COLO668 (cell line): ENCODE measurements at regions not wholly inside any gene's neighbourhood (a gene's known extent, or its start where the extent isn't known, plus 50 kb on each side); places are given as distances from the start of the nearest gene placed in this dataset.
"Not testable (repeated sequence)": the region's sequence is repeated elsewhere in the genome, so short reads cannot be mapped to it uniquely, and the experiment has no call there.

Source experiments
- DNase-seq: peaks from one replicate; lab custom pipeline; 2025; ENCODE audit not compliant: unreplicated experiment; lab: John Stamatoyannopoulos, UW

DNA sequence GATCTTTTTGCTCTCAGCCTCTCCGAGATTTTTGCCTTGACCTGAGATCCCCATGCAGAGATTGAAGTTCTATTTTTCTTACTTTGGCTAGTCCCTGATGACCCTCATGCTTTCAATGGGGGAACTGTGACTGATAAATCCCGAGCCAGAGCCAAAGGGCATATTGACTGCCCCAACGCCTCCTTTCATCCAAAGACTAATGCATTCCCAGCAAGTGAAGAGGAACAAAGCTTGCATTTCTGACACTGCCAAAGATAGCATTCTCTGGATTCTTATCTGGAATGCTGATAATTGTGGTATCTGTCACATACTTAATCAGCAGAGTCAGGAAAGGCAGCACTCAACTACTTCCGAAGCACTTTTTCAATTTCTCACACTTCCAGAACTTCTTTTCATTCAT is 152.3 kb upstream of the EGLN3 start:
- DNase-seq: no peak

DNA sequence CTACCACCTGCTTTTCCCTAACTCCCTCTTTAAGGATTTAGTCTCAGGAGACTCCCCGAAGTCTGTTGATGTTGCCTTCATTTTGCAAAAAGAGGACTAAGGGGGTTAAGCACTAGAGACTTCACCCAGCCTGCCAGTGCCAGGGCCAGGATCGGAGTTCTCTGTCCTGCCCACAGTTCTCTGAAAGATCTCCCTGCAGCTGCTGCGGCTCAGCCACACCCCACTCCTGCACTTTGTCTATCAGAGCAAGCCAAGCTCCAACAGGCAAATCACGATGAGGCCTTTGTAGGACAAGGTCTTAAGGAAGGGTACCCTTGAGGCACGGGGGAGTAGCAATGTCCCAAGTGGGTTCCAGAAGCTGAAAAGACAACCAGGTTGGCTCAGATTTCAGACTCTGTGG is 148.8 kb upstream of the EGLN3 start:
- peak; percentile 46 for DNase-seq

DNA sequence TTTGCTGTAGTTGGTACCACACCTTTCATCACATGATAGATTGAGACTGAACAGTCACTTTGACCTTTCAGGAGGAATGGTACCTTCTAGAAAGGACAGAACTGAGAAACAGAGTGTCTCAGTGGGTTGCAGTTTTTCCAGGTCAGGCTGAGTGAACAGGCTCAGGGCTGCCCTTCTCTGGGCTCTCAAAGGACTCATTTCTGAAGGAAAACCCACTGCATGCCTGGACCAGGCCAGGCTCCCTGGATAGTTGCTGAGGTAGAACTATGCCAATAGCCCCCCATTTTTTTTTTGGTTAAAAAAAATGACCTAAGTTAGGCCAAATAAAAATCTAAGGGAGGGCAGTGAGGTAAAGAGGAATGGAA is 148.1 kb upstream of the EGLN3 start:
- no peak for DNase-seq

DNA sequence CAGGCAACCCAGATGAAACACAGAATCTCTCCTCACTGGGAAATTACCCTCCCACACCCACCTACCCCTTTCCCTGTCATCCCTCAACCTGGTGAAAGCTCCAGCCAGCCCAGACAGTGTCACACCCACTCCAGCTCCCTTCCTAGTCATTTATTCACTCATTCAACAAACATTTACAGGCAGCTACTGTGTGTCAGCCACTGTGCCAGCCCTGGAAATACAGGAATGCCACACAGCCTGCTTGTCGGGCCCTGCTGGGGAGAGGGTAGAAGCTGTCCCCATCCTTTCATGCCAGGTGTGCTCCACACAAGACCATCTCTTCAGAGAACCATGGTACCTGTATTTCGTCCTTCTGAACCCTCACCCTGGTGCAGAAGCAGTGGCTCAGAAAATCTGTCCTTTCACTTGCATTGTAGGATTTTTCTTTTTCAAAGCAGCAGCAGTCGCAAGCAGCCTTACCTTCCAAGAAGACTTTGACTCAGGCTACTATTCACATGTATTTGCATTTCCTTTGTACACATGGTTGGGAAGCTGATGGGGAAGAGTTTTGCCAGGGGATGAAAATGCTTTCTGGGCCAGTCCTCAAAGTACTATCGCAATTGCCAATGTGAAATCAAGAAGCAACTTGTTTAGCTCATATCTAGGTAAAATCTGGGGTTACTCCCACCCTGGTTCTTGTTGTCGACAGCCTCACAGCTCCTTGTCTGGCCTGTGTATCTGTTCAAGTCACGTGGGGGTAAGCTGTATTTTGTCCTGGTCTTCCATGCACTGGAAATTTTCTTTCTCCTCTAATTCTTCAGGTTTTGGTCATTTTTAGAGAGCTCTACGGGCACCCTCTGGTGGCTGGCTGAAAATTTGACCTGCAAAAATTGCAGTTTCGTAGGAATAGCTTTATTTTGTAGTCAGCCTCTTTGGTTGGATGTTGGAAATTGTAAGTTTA is 147.4 kb upstream of the EGLN3 start:
- DNase-seq: no peak

DNA sequence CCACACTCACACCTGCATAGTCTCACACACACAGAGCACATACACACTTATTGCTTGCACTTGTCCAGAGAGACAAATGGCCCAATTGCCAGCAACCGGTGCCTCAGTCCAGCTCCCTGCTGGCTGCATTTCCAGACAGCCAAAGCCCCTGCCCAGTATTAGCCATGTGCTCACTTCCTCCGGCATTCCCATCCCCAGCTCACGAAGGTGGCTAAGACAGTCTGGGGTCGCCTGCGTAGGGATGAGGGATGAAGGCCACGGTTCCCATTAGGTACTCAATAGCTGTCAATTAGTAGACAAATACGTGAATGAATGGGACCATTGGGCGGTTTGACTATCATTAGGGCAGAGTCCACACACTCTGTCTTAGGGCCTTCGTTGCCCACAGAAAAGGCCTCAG is 146.8 kb upstream of the EGLN3 start:
- DNase-seq: no peak

DNA sequence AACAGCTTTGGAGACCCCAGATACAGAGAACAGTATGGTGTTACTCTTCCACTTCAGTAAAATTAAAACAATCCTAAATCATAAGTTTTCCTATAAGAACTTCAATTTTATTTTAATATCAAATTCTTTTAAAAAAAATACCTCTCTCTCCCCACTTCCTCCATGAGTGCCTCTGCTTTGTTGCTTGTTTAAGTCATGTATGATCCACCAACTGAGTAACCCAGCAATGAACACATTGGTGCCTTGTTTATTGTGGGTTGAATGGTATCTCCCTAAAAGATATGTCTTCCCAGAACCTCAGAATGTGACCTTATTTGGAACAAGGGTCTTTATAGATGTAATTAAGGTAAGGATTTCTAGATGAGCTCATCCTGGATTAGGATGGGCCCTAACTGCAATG is 143.5 kb upstream of the EGLN3 start:
- no peak for DNase-seq

DNA sequence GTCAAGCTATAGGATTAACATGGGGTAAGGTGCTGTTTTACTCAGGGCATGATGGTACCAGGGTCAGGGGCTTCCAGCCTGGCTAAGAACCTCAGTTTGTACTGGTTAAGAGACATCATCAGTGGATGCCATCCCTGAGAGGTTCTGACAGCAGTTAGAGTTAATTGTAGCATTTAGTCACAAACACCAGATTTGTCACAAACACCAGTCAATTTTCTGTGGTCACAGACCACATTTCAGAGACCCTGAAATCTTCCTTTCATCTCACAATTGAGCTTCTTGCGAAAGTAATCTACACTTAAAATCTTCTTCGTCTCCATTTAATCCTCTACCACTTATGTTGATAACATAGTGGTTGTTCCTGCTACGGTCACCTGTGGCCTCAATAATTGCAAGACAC is 143.0 kb upstream of the EGLN3 start:
- no peak for DNase-seq

DNA sequence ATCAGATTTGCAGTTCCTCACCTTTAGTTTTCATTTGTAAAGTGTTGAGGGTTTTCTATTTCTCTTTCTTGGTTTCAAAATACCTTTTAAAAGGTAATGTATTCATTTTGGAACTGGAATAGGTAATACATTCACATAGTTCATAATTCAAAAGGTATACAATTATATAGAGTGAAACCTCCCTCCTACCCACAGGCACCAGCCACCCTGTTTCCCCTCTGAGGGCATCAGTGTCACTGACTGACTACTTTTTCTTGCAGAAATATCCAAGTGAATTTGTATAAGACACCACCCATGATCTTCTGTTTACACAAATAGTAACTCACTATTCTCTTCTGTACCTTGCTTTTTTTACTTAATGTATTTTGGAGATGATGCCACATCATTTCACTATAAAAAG is 139.6 kb upstream of the EGLN3 start:
- no peak for DNase-seq

DNA sequence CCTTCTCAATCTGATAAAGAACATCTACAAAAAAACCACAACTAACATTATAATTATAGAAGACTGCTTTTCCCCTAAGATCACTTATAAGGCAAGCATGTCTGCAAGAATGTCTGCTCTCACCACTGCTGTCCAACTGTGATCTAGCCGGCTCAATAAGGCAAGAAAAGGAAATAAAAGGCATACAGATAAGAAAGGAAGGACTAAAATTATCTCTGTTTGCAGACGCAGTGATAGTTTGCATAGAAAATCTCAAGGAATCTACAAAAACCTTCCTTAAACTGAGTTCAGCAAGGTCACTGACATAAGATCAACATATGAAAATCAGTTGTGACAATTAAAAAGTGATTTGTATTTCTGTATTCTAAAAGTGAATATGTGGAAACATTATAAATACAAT is 138.0 kb upstream of the EGLN3 start:
- DNase-seq: no peak

DNA sequence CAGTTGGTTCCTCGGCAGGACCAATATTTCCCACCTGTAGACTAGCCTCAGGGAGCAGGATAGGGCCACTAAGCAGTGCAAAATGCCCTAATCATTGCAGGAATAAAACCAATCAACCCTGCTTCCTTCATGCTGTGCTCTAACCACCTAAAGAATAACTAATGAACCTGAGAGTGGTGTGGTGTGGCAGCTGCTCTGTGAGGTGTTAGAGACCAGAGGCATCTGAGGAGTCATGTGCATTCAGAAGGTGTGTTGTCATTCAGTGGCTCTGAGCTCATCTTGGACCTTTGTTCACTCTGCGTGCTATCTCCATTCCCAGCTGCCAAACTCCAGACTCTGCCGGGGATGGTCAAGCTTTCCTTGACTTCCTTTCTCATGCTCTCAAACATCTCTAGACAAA is 136.7 kb upstream of the EGLN3 start:
- DNase-seq: no peak

DNA sequence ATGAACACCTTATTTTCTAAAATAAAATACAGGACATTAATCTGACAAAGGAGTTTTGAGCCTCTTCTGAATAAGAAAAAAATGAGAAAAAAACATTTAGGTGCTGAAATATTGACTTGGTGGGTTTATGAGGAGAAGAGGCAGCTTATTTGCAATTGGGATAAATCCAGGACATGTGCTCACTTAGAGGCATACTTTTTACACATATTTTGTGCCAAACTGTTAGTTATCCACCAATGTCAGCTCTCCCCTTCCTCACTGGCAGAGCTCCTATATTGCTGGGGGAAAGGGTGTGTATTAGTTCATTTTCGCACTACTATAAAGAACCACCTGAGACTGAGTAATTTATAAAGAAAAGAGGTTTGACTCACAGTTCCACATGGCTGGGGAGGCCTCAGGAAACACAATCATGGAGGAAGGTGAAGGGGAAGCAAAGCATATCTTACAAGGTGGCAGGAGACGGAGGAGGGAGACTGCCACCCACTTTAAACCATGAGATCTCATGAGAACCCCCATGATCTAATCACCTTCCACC is 135.4 kb upstream of the EGLN3 start:
- DNase-seq: no peak

DNA sequence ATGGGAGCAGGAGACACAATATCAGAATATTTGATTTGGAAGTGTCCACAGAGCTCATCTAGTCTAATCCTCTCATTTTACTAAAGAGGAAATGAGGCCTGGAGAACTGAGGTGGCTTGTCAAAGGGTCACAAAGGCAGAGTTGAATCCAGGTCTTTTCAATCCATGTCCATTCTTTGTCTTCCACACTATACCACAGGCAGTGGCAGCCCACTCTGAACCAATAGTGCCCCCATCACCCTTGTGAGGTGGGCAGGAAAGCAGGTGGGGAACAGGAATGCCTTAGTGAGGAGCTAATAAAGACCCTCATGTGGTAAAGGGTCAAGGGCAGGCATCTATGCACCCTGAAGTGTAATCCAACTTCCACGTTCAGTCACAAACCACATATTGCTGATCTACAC is 134.8 kb upstream of the EGLN3 start:
- no peak for DNase-seq

DNA sequence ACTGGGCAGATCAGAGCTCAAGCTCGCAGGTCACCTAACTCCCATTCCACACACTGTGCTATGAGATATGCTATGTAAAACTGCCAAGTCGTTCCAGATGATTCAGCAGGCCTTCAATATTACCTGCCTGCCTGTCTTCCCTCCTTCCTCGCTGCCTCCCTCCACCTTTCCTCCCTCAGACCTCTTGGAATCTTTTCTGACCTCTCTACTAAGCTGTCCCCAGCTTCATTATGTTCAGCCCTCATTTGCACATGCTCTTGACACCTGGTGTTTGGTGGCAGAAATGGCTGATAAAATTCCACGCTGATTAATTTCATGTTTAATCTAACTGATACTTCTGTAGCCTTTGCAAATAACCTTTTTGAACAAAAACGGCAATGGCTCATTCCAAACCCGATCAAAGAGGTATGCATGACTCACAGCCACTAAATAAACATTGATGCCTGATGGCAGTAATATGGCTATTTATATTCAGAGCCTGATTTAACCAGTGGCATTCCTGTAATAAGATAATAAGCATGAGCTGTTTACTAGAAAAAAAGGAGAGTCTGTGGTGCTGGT is 130.8 kb upstream of the EGLN3 start:
- peak; percentile 55 for DNase-seq

DNA sequence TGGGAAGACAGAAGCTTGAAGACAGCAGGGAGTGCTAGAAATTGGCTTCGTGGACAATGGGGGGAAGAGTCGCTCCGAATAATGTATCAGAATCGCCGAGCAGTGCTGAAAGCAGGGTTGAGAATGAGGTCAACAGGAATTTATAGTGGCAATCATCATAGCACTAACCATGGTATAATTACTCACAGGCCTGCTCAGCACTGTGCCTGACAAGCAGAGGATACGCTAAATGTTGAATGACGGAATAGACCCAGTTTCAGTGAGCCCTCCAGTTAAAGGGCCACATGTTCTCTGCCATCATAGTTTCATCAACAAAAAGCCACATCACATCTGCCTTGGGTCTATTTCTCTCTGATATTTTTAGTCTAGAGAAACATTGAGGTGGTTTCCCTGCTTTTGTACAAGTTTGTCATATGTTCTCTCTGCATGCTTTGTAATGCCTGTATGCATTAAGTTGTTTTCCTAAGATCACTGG is 130.3 kb upstream of the EGLN3 start:
- no peak for DNase-seq

DNA sequence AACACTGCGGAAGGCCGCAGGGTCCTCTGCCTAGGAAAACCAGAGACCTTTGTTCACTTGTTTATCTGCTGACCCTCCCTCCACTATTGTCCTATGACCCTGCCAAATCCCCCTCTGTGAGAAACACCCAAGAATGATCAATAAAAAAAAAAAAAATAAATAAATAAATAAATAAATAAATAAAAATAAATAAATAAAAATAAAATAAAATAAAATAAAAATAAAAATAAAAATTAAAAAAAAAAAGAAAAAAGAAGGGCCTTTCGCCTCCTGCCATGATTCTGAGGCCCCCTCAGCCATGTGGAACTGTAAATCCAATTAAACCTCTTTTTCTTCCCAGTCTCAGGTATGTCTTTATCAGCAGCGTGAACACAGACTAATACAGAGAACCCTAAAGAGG is 128.8 kb upstream of the EGLN3 start:
- not testable (repeated sequence) for DNase-seq

DNA sequence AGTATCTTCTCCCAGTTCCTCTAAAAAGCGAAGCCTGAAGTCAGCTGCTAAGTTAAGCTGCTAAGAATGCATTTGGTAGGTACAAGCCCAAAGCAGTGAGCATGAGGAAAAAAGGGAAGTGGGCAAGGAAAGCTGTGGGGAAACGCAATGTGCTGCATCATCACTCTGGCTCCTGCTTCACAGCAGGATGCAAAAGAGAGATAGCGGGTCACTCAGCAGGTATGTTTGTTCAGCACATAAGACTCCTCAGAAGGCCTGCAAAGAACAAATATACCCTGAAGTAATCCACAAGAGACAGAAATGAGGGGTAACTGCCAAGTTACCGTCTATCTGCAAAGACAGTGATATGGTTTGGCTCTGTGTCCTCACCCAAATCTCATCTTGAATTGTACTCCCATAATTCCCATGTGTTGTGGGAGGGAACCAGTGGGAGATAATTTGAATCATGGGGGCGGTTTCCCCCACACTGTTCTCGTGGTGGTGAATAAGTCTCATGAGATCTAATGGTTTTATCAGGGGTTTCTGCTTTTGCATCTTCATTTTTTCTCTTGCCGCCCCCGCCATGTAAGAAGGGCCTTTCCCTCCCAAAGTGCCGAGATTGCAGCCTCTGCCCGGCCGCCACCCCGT is 127.4 kb upstream of the EGLN3 start:
- no peak for DNase-seq

DNA sequence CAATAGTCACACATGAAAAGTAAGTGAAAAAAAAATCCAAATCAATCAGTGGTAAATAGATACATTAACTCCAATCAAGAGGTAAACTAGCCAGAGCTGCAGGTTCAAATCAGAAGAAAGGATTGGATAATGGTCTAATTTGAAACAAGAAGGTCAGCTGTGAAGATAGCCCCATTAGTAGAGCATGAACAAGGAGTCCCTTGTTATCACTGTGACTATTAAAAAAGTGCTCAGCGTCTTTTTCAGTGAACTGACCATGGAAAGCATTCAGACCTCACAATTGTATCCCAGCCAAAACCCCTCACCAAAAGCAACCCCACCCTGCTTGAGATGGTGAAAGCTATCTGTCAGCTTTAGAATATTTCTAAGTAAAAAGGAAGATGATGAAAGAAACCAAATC is 125.0 kb upstream of the EGLN3 start:
- DNase-seq: no peak

DNA sequence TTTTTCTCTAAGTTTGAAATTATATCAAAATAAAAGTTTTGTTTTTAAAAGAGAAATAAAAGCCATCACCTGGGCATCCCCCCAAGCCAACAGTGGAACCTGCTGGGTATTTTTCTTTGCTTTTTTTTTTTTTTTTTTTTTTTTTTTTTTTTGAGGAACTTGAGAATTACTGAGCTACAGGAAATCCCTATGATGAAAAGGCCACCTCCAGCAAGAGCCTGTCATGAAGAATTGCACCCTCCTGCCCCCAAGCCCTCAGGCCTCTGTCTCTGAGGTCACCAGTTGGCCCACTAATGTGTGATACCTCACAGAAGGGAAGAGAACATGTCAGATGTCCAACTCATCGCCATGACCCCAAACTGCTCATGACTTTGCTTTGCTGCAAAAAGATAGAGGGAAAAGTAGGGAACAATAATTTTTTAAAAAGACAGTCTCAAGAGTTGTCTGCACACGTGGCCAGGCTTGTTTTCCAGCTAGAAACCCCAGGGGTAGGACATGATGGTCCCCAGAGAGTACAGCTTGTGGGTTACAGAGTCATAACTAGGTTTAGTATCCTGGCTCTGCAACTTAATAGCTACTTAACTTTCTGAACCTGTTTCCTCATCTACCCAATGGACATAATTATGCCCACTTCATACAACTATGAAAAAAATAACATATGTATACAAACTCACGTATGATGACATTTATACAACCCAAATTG is 124.3 kb upstream of the EGLN3 start:
- no peak for DNase-seq

DNA sequence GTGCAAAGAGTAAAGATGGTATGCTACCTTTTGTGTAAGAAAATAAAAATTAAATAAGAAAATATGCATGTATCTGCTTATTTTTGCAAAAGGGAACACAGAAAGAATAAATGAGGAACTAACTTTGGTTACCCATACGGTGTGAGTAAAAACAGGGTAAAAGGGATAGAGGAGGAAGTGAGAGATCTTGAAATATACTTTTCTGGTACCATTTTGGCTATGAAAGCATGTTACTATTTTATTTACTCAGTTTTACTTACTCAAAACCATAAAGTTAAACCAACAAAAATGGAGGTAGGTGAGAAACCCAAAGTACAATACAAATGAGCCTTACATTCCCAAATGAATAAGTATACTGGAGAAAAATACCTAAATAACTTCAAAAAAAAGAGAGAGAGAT is 122.0 kb upstream of the EGLN3 start:
- no peak for DNase-seq

DNA sequence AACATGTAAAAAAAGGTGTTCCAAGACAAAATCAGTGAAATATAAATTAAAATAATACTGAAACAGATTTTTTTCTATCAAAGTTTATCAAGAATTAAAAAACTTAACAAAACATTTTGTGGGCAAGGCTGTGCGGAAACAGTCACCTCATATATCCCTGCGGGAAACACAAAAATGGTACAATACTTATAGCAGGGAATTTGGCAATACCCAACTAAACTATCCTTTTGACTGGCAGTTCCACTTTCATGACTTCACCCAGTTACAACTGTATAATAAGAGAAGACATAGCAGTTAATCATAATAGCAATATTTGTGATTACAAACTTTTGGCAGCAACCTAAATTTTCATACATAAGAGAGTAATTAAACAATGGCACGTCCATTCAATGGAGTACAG is 121.5 kb upstream of the EGLN3 start:
- DNase-seq: no peak

DNA sequence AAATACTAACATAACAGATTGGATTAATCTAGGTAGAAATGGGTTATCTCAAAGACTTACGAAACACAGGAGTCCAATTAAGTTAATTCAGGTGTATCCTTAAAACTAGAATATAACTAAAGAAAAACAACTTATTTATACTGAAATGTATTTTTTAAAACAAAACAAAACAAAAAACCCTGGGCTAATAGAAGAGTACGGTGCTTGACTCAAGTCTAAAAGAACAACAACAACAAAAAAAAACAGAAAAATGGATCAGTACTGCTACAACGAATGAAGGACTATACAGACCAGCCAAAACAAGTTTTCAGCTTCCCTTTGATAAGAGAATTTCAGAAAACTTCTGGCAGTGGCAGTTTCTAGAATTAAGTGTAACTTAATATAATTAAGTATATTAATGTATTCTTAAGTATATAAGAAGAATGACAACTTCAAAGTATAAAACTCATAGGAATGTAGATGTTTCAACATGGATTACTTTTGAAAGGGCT is 120.1 kb upstream of the EGLN3 start:
- DNase-seq: no peak
